Activated CD4-positive, CD25-positive, alpha-beta regulatory T cell treated with anti-CD3 and anti-CD28 coated beads, Interleukin-2, amount 50 U/mL, for 24 hours (primary cell): ENCODE measurements at regions not wholly inside any gene's neighbourhood (a gene's known extent, or its start where the extent isn't known, plus 50 kb on each side); places are given as distances from the start of the nearest gene placed in this dataset.
"Not testable (repeated sequence)": the region's sequence is repeated elsewhere in the genome, so short reads cannot be mapped to it uniquely, and the experiment has no call there.

Experiments
- ATAC-seq, 2 donors: fragments of 150-1000 bp; cut with Tn5 transposase; one replicate each; pipeline ENCODE4 v1.10.0; 2021; ENCODE audit warnings: mild to moderate bottlenecking in 1 of 2, moderate library complexity in 1 of 2

DNA sequence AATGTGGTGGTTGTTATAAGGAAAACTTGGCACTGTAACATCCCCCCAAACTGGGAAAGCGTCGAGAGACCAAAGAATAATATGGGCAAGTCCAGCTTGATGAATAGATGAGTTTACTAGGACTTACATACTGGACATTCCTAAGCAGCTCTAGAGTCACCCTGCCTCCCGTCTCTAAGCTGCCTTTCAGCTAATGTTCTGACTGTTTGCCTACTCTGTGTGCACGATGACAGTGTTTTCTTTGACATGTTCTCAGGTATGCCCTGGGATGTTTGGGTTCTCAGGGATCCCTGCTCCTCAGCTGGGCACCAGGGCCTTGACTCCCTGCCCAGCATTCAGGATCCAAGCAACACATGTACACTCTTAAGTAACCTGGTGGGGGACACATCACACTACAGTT, 87.5 kb downstream of the MRPL57 start:
- not testable (repeated sequence) for ATAC-seq

DNA sequence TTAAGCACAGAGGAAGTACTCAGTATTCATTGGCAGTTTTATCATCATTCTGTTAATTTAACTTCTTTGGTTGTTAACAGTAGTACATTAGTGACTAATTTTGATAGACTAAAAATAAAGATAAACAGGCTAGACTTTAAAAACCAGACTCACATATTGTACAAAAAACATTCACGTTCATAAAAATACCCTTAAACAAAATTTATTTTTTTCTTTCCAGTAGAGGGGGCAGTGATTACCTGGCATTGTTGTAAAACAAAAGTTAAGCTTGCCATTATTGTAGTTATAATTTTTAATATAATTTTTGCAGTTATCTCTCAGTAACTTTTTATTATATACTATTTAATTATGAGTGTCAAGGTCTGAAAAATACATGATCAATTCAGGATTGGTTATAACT, 92.0 kb downstream of the MRPL57 start:
- not testable (repeated sequence) for ATAC-seq

DNA sequence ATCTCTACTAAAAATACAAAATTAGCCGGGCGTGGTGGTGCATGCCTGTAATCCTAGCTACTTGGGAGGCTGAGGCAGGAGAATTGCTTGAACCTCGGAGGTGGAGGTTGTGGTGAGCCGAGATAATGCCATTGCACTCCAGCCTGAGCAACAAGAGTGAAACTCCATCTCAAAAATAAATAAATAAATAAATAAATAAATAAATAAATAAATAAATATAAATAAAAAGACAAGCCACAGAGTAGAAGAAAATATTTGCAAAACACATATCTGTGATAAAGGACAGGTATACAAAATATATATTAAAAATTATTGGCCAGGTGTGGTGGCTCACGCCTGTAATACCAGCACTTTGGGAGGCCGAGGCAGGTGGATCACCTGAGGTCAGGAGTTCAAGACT, 96.0 kb downstream of the MRPL57 start:
- not testable (repeated sequence) for ATAC-seq

DNA sequence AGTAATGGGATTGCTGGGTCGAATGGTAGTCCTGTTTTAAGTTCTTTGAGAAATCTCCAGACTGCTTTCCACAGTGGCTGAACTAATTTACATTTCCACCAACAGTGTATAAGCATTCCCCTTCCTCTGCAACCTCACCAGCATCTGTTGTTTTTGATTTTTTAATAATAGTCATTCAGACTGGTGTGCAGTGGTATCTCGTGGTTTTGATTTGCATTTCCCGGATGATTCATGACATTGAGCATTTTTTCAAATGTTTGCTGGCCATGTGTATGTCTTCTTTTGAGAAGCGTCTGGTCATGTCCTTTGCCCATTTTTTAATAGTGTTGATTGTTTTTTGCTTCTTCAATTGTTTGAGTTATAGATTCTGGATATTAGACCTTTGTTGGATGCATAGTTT, 98.0 kb downstream of the MRPL57 start:
- ATAC-seq: not testable (repeated sequence)

- no peak for ATAC-seq
Measured at GRCh38 chr13:21282065-21282464, 105.6 kb downstream of the MRPL57 start.

GRCh38 chr13:21287331-21287907, 111.0 kb downstream of the MRPL57 start:
- no peak for ATAC-seq

DNA sequence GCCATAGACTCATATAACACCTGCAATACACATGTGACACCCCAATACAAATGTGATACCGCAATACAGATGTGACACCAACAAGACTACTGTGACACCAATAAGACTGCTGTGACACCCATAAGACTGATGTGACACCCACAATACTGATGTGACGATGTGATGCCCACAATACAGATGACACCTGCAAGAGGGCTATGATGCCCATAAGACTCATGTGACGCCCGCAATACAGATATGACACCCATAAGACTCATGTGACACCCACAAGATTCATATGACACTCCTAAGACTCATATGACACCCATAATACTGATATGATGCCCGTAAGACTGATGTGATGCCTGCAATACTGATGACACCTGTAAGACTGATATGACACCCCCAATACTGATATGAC, 113.0 kb downstream of the MRPL57 start:
- peak in 1 of 2 donors; percentile 25 for ATAC-seq

DNA sequence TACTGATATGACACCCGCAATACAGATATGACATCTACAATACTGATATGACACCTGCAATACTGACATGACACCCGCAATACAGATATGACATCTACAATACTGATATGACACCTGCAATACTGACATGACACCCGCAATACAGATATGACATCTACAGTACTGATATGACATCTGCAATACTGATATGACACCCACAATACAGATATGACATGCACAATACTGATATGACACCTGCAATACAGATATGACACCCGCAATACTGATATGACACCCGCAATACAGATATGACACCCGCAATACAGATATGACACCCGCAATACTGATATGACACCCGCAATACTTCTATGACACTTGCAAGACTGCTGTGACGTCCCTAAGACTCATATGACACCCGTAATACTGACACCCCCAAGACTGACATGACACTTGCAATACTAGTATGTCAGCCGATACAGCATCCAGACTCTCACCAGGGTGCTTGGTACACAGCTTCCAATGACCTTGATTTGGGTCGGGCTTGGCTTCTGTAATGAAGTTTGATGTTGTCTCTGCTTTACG, 114.1 kb downstream of the MRPL57 start:
- not testable (repeated sequence) for ATAC-seq

GRCh38 chr13:21291840-21292239, 115.4 kb downstream of the MRPL57 start:
- ATAC-seq: no peak

GRCh38 chr13:21296991-21297390, 120.5 kb downstream of the MRPL57 start:
- ATAC-seq: not testable (repeated sequence)

GRCh38 chr13:21297447-21297846, 121.0 kb downstream of the MRPL57 start:
- no peak for ATAC-seq

DNA sequence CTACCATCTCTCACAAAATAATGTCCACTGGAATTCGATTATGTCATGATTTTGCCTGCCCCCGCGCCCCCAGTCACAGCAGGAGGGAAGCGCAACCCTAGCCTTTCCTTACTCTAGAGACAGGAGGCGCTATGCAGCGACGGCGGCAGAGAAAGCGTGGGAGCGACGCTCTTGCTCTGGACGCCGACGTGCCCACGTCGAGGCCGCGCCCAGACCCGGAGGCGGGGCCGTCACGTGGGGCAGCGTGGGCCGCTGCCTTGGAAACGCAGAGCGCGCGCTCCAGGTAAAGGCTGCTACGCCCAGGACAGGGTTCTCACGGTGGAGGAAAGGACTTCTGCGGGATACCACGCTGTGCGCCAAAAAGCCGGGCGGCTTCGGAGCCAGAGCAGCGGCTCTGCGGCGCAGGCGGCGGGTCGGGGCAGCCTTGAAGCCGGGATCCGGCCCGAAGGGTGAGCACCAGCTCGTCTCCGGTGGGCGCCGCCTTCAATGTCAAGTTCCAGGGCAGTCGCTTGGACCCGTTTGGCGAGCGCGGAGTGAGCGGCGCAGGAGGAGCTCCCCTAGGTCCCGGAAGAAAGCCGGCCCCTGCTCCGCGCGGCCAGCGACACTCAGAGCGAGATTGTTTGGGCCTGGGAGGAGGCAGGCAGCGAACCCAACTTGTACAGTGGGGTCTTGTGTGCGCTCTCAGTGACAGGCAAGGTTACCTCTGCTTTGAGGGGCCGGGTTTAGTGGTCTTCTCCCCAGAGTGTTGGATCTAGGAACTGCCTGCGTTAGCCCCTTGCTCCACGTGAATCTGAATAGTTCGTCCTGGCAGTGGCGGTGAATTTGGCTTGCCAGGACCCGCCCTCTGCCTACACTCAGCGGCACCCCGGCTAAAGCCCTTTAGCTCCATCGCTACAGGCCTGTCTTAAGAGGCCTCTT, 121.7 kb downstream of the MRPL57 start:
- peak; percentile 94 to 96 for ATAC-seq

DNA sequence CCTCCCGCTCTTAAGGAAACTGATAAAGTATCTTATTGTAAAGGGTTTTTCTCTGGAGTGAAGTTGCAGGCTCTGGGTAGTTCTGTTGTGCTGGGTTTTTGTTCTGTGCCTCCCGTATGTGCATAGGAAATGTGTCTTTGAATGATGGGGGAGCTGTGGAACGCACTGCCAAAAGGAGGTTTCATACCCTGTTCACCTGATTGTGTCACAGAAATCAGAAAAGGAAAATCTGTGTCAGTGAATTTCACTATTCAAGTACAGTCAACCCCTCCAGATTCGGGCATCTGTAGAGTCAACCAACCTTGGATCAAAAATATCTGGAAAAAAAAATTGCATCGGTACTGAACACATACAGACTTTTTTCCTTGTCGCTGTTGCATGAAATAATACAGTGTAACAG, 127.8 kb downstream of the MRPL57 start:
- ATAC-seq: peak in 1 of 2 donors; percentile 9

DNA sequence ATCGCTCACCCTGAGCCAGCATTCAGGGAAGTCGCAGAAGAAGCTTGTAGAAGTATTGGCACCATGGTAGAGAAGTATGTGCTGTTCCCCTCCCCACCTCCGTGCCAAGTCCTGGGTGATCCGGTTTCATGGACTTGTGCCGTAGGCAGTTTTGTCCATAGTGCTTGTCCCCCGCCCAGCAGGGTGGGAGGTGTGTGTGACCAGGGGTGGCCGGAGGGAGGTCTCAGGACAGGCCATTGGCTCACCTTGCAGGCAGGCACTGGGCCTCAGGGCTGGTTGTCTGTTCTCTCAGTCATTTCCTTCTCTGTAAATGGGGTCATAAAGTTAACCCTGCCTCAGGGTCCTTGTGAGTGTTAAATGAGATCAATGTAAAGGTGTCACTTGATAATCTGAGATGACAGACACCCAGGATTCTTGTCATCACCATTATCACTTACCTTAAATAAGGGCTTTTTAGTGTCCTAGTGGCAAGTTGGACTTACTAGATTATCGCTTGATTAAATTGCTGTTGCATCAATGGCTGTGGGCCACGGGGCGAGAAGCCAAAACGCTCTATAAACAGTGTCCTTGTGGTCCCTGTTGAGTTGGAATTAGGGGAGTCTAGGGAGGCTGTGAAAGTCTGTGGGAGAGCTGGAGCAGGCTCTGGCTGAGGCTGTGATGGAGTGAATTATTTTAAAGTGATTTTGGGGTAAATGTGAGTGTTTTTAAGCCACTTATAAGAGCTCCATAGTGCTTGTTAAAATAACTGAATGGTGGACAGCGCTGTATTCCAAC, 130.0 kb downstream of the MRPL57 start:
- ATAC-seq: not testable (repeated sequence)

DNA sequence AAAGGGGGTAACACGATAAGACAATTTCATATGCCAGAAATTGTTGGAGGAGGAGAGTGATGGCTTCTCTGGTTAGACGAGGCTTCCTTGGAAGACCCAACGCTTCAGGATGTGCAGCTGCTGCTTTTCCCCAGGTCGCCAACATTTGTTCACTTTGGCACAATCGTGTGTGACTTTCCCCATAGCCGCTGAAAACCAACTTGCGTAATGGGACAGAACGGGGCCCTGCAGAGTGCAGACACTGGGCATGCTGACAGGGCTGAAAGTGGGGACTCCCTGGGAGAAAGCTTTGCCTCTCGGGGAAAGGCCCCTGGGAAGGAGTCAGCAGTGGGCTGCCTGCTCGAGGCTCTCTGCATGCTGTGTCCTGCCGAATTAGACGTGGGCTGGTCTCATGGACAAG, 130.7 kb downstream of the MRPL57 start:
- not testable (repeated sequence) for ATAC-seq

DNA sequence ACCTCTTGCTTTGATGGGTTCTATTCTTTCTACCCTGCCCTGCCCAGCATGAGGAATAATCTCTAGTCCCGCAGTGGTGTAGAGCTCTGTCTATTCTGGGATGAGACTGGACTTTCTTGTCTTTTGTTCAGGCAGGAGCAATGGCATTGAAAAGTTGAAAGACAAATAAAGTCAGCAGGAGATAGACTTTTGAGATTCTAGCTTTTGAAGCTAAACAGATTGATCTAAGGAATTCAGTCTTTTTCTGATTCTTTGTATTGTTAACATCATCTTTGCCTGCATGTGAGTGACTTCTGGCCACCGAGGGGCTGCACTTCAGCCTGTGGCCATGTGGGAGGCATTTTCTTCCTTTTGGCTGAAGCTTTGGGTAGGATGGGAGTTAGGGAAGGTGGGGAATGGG, 132.4 kb downstream of the MRPL57 start:
- ATAC-seq: no peak

DNA sequence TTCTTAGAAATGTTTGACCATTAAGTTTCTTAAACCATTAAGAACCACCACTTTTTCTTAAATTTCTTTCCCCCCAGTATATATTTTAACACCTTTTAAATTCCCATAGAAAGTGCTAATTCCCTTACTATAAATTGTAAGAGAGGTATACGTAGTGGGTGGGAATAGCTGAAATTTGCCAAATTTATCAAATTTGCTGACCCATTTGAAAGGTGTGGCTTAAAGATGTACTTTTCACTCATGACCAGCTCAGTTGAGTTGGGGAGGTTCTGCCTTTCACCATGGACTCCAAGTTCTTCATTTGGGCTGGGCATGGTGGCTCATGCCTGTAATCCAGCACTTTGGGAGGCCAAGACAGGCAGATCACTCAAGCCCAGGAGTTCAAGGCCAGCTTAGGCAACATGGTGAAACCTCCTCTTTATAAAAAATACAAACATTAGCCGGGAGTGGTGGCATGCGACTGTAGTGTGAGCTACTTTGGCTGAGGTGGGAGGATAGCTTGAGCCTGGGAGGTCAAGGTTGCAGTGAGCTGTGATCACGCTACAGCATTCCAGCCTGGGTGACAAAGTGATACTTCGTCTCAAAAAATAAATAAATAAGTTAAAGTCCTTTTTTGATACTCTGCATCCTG, 133.2 kb downstream of the MRPL57 start:
- ATAC-seq: no peak

DNA sequence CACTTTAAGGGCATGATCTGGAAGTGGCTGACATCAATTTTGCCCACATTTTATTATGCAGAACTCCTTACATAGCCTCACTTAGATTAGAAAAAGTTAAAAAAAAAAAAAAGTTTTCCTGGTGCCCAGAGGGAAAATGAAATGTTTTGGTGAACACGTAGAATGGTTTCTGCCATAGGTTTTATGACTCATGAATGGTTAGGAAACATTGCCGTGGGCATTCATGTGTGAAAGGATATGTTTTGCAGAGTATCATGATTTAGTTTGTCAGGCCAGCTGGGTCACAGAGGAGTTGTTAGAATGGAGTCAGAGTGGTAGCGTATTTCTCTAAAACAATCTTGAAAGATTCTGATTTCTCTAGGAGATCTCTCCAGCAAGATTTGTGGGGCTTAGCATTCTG, 133.8 kb downstream of the MRPL57 start:
- ATAC-seq: no peak

DNA sequence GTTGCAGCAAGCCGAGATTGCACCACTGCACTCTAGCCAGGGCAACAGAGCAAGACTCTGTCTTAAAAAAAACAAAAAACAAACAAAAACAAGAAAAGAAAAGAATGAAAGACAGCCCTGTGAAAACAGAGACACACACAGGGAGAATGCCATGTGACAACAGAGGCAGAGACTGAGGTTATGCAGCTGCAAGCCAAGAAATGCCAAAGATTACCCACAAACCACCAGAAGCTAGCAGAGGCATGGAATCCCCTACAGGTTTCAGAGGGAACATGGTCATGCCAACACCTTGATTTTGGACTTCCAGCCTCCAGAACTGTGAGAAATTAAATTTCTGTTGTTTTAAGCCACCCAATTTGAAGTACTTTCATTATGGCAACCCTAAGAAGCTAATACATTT, 138.5 kb downstream of the MRPL57 start:
- not testable (repeated sequence) for ATAC-seq

DNA sequence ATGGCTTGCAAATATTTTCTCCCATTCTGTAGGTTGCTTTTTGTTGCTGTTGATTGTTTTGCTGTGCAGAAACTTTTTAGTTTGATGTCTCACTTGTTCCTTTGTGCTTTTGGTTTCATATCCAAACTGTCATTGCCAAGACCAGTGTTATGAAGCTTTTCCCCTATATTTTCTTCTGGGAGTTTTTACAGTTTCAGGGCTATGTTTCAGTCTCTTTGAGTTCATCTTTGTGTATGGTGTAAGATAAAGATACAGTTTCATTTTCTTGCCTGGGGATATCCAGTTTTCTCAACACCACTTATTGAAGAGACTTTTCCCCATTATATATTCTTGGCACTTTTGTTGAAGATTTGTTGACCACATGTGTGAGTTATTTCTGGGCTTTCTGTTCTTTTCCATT, 139.9 kb downstream of the MRPL57 start:
- ATAC-seq: no peak

GRCh38 chr13:21318891-21319532, 140.1 kb downstream of the ZDHHC20 start:
- no peak for ATAC-seq
